Mesodermal cell (in vitro differentiated cells): ENCODE measurements at regions not wholly inside any gene's neighbourhood (a gene's known extent, or its start where the extent isn't known, plus 50 kb on each side); places are given as distances from the start of the nearest gene placed in this dataset.

Experiments
- H3K27ac ChIP-seq: 2 replicates; pipeline ENCODE4 v1.7.0; 2013; ENCODE audit warnings: mild to moderate bottlenecking, low read depth, low read length, moderate library complexity; ENCODE audit not compliant: severe bottlenecking
- H3K36me3 ChIP-seq: 2 replicates; pipeline ENCODE4 v1.7.1; 2013; ENCODE audit warnings: mild to moderate bottlenecking, low read length, moderate library complexity; ENCODE audit not compliant: control insufficient read depth, insufficient read depth
- H3K4me1 ChIP-seq: one replicate; pipeline ENCODE4 v1.7.1; 2013; ENCODE audit warnings: mild to moderate bottlenecking, low read length; ENCODE audit not compliant: insufficient read depth, control insufficient read depth, poor library complexity, severe bottlenecking
- H3K4me3 ChIP-seq: 2 replicates; pipeline ENCODE4 v1.7.0; 2013; ENCODE audit warnings: low read length, control low read depth, mild to moderate bottlenecking; ENCODE audit not compliant: insufficient read depth, poor library complexity, severe bottlenecking; ENCODE audit errors: extremely low read depth
- H3K9me3 ChIP-seq: 2 replicates; pipeline ENCODE4 v1.7.1; 2013; ENCODE audit warnings: mild to moderate bottlenecking, low read length, moderate library complexity; ENCODE audit not compliant: control insufficient read depth
- WGBS, 2 experiments: methylation state at CpG; one replicate each; pipeline ENCODE4 v1.1.5; 2013; ENCODE audit warnings: missing lambda C conversion rate in 2 of 2; ENCODE audit not compliant: insufficient coverage in 2 of 2; 5-methylcytosine and 5-hydroxymethylcytosine counted together

- Histone ChIP-seq H3K9me3 (peaks cover 3% of the 10 kb centered on the region), H3K4me1 (no peaks in the 10 kb centered on the region), H3K4me3 (no peak overlapping the region), H3K27ac (no peak overlapping the region), H3K36me3 (no peaks in the 10 kb centered on the region)
- WGBS, 2 experiments, result no CpG with 5 or more reads among the region's 4 CpGs
These were observed 88.1 kb downstream of the CMPK2 start for GRCh38 chr2:6777626-6778025.

GRCh38 chr2:6780765-6781274, 84.9 kb downstream of the CMPK2 start:
- 91 to 94% methylated on average over 4 to 5 of the region's 8 CpGs for WGBS, 2 experiments
- Histone ChIP-seq H3K9me3 (peaks cover 3% of the 10 kb centered on the region), H3K36me3 (no peaks in the 10 kb centered on the region), H3K4me1 (no peaks in the 10 kb centered on the region), H3K27ac (no peak overlapping the region), H3K4me3 (no peak overlapping the region)

DNA sequence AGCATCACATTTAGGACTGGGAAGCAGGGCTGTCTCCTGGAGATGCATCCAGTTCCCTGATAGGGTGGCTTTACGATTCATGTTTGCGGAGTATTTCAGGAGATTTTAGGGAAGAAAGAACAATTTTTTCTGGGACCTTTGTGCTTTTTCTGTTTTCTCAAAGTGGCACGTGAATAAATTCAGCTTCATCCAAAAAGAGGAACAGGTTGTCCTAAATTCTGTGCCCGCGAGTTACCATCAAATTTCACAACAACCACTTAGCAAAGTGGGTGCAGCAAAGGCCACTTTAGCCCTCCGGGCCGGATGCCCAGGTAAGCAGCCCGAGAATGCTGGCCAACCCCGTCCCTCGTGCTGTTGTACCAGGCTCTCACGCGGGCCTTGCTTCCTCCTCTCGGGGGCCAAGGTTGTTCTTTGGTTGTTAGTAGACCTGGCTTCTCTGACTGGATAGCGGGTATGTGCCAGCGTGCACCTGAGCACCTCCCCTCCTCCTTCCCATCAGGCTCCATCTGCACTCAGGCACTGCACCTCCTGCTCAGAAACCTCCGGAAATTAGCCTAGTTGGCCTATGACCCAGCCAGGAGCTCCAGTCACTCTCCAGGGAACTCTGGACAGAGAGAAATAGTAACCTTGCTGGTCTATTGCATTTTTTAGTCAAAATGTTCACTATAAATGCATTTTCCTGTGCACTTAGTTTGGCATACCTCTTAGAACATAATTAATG, 83.0 kb downstream of the CMPK2 start:
- Histone ChIP-seq H3K27ac (no peak overlapping the region), H3K4me1 (no peaks in the 10 kb centered on the region), H3K9me3 (no peaks in the 10 kb centered on the region), H3K4me3 (no peak overlapping the region), H3K36me3 (no peaks in the 10 kb centered on the region)
- 94% methylated on average over 9 to 13 of the region's 16 CpGs for WGBS, 2 experiments

- Histone ChIP-seq H3K27ac (no peak overlapping the region), H3K36me3 (no peaks in the 10 kb centered on the region), H3K4me3 (no peak overlapping the region), H3K9me3 (no peaks in the 10 kb centered on the region), H3K4me1 (no peaks in the 10 kb centered on the region)
- WGBS, 2 experiments, result 91 to 97% methylated on average over 6 of the region's 6 CpGs
These were observed 82.5 kb downstream of the CMPK2 start for GRCh38 chr2:6783238-6783614.

DNA sequence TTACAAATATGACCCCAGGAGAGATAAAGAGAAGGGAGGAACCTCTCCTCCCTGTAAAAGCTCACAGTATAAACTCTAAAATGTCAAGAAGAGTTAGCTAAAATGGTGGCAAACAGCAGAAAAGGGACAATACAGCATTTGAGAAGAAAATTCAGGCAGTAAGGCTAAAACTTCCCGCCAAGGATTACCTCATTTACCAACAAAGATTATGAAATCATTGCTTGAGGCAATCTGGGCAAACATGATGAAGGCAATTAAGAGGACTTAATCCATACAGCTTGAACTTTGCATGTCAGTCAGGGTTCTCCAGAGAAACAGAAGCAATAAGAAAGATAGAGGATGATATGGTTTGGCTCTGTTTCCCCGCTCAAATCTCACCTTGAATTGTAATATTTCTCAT, 81.4 kb downstream of the CMPK2 start:
- H3K36me3 ChIP-seq, result no peaks in the 10 kb centered on the region
- 90% methylated on average over 2 of the region's 2 CpGs for WGBS, 2 experiments
- H3K9me3 ChIP-seq, result no peaks in the 10 kb centered on the region
- H3K4me1 ChIP-seq, result no peaks in the 10 kb centered on the region
- H3K27ac ChIP-seq, result no peak overlapping the region
- H3K4me3 ChIP-seq, result no peak overlapping the region

DNA sequence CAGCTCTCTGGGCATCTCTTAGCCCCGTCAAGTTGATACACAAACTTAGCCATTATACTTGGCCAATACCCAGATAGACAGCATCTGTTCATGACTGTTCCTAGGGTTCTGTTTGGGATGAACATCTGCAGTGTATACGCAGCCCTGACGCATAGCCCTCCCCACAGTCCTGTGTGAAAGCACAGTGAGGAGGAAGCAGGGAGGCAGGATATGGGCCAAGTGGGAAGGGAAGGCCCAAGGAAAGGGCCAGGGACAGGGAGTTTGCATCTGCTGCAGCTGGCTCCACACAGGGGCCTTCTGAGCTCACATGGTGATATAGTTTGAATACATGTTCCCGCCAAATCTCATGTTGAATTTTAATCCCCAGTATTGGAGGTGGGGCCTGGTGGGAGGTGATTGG, 80.2 kb downstream of the CMPK2 start:
- Histone ChIP-seq H3K27ac (no peak overlapping the region), H3K4me1 (no peaks in the 10 kb centered on the region), H3K9me3 (no peaks in the 10 kb centered on the region), H3K36me3 (no peaks in the 10 kb centered on the region), H3K4me3 (no peak overlapping the region)
- 0 to 67% methylated on average over 1 to 4 of the region's 4 CpGs for WGBS, 2 experiments

- WGBS, 2 experiments, result 88 to 100% methylated on average over 1 of the region's 1 CpG
- no peaks in the 10 kb centered on the region for H3K36me3 ChIP-seq
- no peak overlapping the region for H3K27ac ChIP-seq
- no peaks in the 10 kb centered on the region for H3K9me3 ChIP-seq
- H3K4me3 ChIP-seq, result no peak overlapping the region
- H3K4me1 ChIP-seq, result no peaks in the 10 kb centered on the region
These were observed 78.3 kb downstream of the CMPK2 start for GRCh38 chr2:6787376-6787775.

DNA sequence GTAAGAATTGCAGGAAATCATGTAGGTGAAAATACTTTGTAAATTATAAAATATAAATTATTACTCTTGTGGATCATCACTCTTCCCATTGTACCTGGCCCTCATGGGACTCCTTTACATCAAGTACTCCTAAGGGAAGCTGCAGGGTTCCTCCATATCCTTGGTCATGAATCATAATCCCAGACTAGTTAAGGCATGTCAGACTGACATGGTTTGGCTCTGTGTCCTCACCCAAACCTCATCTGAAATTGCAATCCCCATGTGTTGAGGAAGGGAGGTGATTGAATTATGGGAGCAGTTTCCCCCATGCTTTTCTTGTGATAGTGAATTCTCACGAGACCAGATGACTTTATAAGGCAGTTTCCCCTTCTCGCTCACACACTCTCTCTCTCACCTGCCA, 77.1 kb downstream of the CMPK2 start:
- H3K4me3 ChIP-seq, result no peak overlapping the region
- no peaks in the 10 kb centered on the region for H3K9me3 ChIP-seq
- no peak overlapping the region for H3K27ac ChIP-seq
- no peaks in the 10 kb centered on the region for H3K4me1 ChIP-seq
- no peaks in the 10 kb centered on the region for H3K36me3 ChIP-seq
- 100% methylated on average over 2 of the region's 2 CpGs; no CpG with 5 or more reads in 1 of the 2 experiments for WGBS, 2 experiments

DNA sequence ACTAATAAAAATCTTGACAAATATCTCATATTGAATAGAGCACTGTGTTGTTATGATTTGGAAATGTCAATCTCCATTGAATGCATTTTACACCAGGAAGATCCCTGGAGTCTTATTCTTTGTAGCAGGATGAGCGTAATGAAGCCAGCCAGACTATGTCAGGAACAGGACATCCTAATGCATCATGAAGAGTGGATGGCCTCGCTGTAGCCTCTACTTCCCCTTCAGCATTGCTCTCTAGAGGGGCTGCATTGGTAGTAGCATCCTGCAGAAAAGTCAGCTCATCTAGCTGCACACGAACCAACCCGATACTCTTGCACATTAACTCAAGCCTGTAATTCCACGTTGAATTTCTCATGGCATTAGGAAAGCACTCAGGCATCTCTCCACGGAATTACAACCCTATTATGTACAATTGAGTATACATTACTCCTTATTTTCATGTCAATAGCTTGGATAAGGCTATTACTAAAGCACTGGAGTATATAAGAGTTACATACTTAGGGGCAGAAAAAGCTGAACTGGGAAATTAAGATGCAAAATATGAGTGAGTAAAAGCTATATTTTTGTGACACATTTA, 76.1 kb downstream of the CMPK2 start:
- no peaks in the 10 kb centered on the region for H3K9me3 ChIP-seq
- H3K4me1 ChIP-seq, result peaks cover 4% of the 10 kb centered on the region
- no peak overlapping the region for H3K4me3 ChIP-seq
- no peaks in the 10 kb centered on the region for H3K36me3 ChIP-seq
- WGBS, 2 experiments, result 96 to 98% methylated on average over 5 of the region's 6 CpGs
- no peak overlapping the region for H3K27ac ChIP-seq

- WGBS, 2 experiments, result 79 to 83% methylated on average over 4 of the region's 4 CpGs
- Histone ChIP-seq H3K27ac (no peak overlapping the region), H3K36me3 (no peaks in the 10 kb centered on the region), H3K4me3 (no peak overlapping the region), H3K4me1 (peaks cover 4% of the 10 kb centered on the region), H3K9me3 (no peaks in the 10 kb centered on the region)
These were observed 74.0 kb downstream of the CMPK2 start for GRCh38 chr2:6791682-6792081.

- 88 to 100% methylated on average over 1 to 3 of the region's 5 CpGs for WGBS, 2 experiments
- H3K9me3 ChIP-seq, result peaks cover under 1% of the 10 kb centered on the region
- no peaks in the 10 kb centered on the region for H3K36me3 ChIP-seq
- no peak overlapping the region for H3K27ac ChIP-seq
- no peak overlapping the region for H3K4me3 ChIP-seq
- peaks cover 4% of the 10 kb centered on the region for H3K4me1 ChIP-seq
These were observed 72.8 kb downstream of the CMPK2 start for GRCh38 chr2:6792883-6793282.
